ENCODE measurements at regions not wholly inside any gene's neighbourhood (a gene's known extent, or its start where the extent isn't known, plus 50 kb on each side); places are given as distances from the start of the nearest gene placed in this dataset.

GRCh38 chr4:124918559-124919122, 206.1 kb upstream of the ANKRD50 start (continued):
- TF ChIP-seq HINFP (tag; conservative IDR thresholded peaks at IDR 0.05; ENCODE audit: low read depth) (no peak), SRSF9 (IDR thresholded peaks at IDR 0.05; ENCODE audit: borderline replicate concordance, low read depth, low read length) (no peak), UBTF (IDR thresholded peaks at IDR 0.05; ENCODE audit: borderline replicate concordance in 1 of 2, low read depth in 2 of 2, low read length in 2 of 2) (no peak)

GRCh38 chr4:124915073-124915472, 202.5 kb upstream of the ANKRD50 start:
- Histone ChIP-seq H4K20me1 (replicated peaks; ENCODE audit: control insufficient read depth, insufficient read depth, low read length) (no peaks in the 10 kb centered on the region), H3K36me3 (ENCODE audit: control insufficient read depth, insufficient read depth, low read length) (no peaks in the 10 kb centered on the region), H3K9me1 (ENCODE audit: control insufficient read depth, insufficient read depth, low read length) (no peaks in the 10 kb centered on the region), H3K4me2 (ENCODE audit: insufficient read depth, low read length) (no peak overlapping the region), H3K27me3 (ENCODE audit: control insufficient read depth in 2 of 2, insufficient read depth in 2 of 2, low read length in 2 of 2) (no peaks in the 10 kb centered on the region), H3K79me2 (ENCODE audit: control insufficient read depth, insufficient read depth, low read length) (no peaks in the 10 kb centered on the region), H2AFZ (ENCODE audit: low read depth, low read length) (no peak overlapping the region), H3K4me3 (no peak overlapping the region), H3K9ac (ENCODE audit: insufficient read depth in 1 of 2, low read depth in 2 of 2, low read length in 2 of 2) (no peak overlapping the region), H3K9me3 (replicated peaks; ENCODE audit: control insufficient read depth, insufficient read depth, low read depth, low read length) (no peaks in the 10 kb centered on the region), H3K27ac (ENCODE audit: extremely low read depth, low read depth, low read length) (no peak overlapping the region), H3K4me1 (replicated peaks in 1 of 2; ENCODE audit: control insufficient read depth in 2 of 2, insufficient read depth in 2 of 2, low read length in 2 of 2) (no peaks in the 10 kb centered on the region)
- in situ Hi-C loops (cut with MboI) (no loop called here), intact Hi-C loops (cut with micrococcal nuclease) (no loop called here)
- WGBS (ENCODE audit: insufficient coverage, low coverage, missing lambda C conversion rate) = 0% methylated on average over 1 of the region's 1 CpG
- BruUV-seq (replicated peaks) = no TSS peak
- FAIRE-seq (no peak), DNase-seq (ENCODE audit: extremely low read depth in 1 of 4, low spot score in 3 of 4) (no peak), ATAC-seq (no peak)
- TF ChIP-seq ZNF316 (IDR thresholded peaks at IDR 0.05) (peak; percentile 76), MAFK (IDR thresholded peaks at IDR 0.05; ENCODE audit: low read length) (peak; percentile 44; the same call in 1 of the 2 replicates), TCF7L2 (IDR thresholded peaks at IDR 0.05; ENCODE audit: low read depth, low read length) (no peak), MAFF (IDR thresholded peaks at IDR 0.05; ENCODE audit: low read length) (peak; percentile 41; the same call in 1 of the 2 replicates), TRIM25 (IDR thresholded peaks at IDR 0.05; ENCODE audit: borderline replicate concordance) (no peak), C11orf30 (IDR thresholded peaks at IDR 0.05; ENCODE audit: low read depth) (peak; percentile 61), MAFG (tag; conservative IDR thresholded peaks at IDR 0.05) (peak; percentile 30), ESRRA (IDR thresholded peaks at IDR 0.05; ENCODE audit: borderline replicate concordance, low read depth) (no peak)
- CTCF ChIA-PET (ENCODE audit: low intra/inter-chr PET ratio) = no interaction called here
- POLR2A ChIA-PET = no interaction called here
